ENCODE measurements at regions not wholly inside any gene's neighbourhood (a gene's known extent, or its start where the extent isn't known, plus 50 kb on each side); places are given as distances from the start of the nearest gene placed in this dataset.

- TF ChIP-seq ZNF565 (CRISPR knock-in tag; conservative IDR thresholded peaks at IDR 0.05; ENCODE audit: low read depth) (no peak), TOX (CRISPR knock-in tag; IDR thresholded peaks at IDR 0.05; ENCODE audit: borderline replicate concordance) (no peak), SNAI2 (CRISPR knock-in tag; IDR thresholded peaks at IDR 0.05) (no peak), TSHZ2 (CRISPR knock-in tag; IDR thresholded peaks at IDR 0.05) (no peak), ZC3H10 (CRISPR knock-in tag; IDR thresholded peaks at IDR 0.05) (no peak), ZFP30 (CRISPR knock-in tag; IDR thresholded peaks at IDR 0.05) (no peak), PPARA (CRISPR knock-in tag; IDR thresholded peaks at IDR 0.05; ENCODE audit: borderline replicate concordance) (no peak), ZNF8 (CRISPR knock-in tag; IDR thresholded peaks at IDR 0.05) (no peak), ESRRG (CRISPR knock-in tag; IDR thresholded peaks at IDR 0.05) (no peak), ZNF70 (CRISPR knock-in tag; IDR thresholded peaks at IDR 0.05) (no peak), TCF4 (CRISPR knock-in tag; IDR thresholded peaks at IDR 0.05; ENCODE audit: borderline replicate concordance) (no peak), OSR1 (CRISPR knock-in tag; IDR thresholded peaks at IDR 0.05) (no peak), CREB5 (CRISPR knock-in tag; IDR thresholded peaks at IDR 0.05; ENCODE audit: low read depth) (no peak), RARB (CRISPR knock-in tag; IDR thresholded peaks at IDR 0.05) (no peak), CSDC2 (CRISPR knock-in tag; IDR thresholded peaks at IDR 0.05) (no peak)
- TF ChIP-seq, protein P1, sequence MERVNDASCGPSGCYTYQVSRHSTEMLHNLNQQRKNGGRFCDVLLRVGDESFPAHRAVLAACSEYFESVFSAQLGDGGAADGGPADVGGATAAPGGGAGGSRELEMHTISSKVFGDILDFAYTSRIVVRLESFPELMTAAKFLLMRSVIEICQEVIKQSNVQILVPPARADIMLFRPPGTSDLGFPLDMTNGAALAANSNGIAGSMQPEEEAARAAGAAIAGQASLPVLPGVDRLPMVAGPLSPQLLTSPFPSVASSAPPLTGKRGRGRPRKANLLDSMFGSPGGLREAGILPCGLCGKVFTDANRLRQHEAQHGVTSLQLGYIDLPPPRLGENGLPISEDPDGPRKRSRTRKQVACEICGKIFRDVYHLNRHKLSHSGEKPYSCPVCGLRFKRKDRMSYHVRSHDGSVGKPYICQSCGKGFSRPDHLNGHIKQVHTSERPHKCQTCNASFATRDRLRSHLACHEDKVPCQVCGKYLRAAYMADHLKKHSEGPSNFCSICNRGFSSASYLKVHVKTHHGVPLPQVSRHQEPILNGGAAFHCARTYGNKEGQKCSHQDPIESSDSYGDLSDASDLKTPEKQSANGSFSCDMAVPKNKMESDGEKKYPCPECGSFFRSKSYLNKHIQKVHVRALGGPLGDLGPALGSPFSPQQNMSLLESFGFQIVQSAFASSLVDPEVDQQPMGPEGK (CRISPR knock-in tag; IDR thresholded peaks at IDR 0.05; ENCODE audit: borderline replicate concordance), result no peak
- TF ChIP-seq, protein P2, sequence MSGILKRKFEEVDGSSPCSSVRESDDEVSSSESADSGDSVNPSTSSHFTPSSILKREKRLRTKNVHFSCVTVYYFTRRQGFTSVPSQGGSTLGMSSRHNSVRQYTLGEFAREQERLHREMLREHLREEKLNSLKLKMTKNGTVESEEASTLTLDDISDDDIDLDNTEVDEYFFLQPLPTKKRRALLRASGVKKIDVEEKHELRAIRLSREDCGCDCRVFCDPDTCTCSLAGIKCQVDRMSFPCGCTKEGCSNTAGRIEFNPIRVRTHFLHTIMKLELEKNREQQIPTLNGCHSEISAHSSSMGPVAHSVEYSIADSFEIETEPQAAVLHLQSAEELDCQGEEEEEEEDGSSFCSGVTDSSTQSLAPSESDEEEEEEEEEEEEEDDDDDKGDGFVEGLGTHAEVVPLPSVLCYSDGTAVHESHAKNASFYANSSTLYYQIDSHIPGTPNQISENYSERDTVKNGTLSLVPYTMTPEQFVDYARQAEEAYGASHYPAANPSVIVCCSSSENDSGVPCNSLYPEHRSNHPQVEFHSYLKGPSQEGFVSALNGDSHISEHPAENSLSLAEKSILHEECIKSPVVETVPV (CRISPR knock-in tag; IDR thresholded peaks at IDR 0.05), result no peak
- no peak for ATAC-seq
These were observed 499.0 kb upstream of the SULF2 start for GRCh38 chr20:48284315-48284714.

DNA sequence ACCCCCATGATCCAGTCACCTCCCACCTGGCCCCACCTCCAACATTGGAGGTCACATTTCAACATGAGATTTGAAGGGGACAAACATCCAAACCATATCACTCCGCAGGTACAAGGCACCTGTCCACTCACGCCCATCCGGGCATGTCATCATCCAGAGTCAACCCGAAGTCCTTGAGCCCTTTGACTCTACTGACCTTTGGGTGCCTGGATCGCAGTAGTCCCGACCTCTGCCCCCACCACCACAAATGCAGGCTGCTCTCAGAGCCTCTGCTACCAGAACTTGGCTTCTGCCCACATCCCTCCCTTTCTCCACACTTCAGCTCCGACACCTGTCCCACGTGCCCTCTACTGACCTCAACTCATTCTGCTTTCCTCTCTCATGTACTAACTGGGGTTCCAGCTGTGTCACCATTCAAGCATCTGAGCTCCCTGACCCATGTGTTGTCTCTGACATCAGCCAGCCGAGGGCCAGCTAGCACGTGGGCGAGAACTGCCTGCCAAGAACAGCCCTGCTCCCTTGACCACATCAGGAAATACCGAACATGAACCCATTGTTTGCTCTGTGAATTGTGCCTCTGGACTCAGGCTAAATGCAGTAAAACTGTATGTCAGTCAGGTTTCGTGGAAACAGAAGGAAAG is 498.3 kb upstream of the SULF2 start:
- TF ChIP-seq CSDC2 (CRISPR knock-in tag; IDR thresholded peaks at IDR 0.05) (no peak), RARB (CRISPR knock-in tag; IDR thresholded peaks at IDR 0.05) (no peak), ZNF8 (CRISPR knock-in tag; IDR thresholded peaks at IDR 0.05) (no peak), TOX (CRISPR knock-in tag; IDR thresholded peaks at IDR 0.05; ENCODE audit: borderline replicate concordance) (no peak), ZNF70 (CRISPR knock-in tag; IDR thresholded peaks at IDR 0.05) (no peak), ESRRG (CRISPR knock-in tag; IDR thresholded peaks at IDR 0.05) (no peak), TSHZ2 (CRISPR knock-in tag; IDR thresholded peaks at IDR 0.05) (no peak), ARNTL (CRISPR knock-in tag; IDR thresholded peaks at IDR 0.05; ENCODE audit: borderline replicate concordance, low read depth) (no peak), ZNF565 (CRISPR knock-in tag; conservative IDR thresholded peaks at IDR 0.05; ENCODE audit: low read depth) (no peak), PPARA (CRISPR knock-in tag; IDR thresholded peaks at IDR 0.05; ENCODE audit: borderline replicate concordance) (no peak), ISL1 (CRISPR knock-in tag; IDR thresholded peaks at IDR 0.05) (no peak), ZFP30 (CRISPR knock-in tag; IDR thresholded peaks at IDR 0.05) (no peak), BACH2 (CRISPR knock-in tag; IDR thresholded peaks at IDR 0.05; ENCODE audit: borderline replicate concordance) (no peak), TCF4 (CRISPR knock-in tag; IDR thresholded peaks at IDR 0.05; ENCODE audit: borderline replicate concordance) (no peak), ZFP3 (CRISPR knock-in tag; IDR thresholded peaks at IDR 0.05) (no peak), CREB5 (CRISPR knock-in tag; IDR thresholded peaks at IDR 0.05; ENCODE audit: low read depth) (no peak)
- TF ChIP-seq, protein P2 (CRISPR knock-in tag; IDR thresholded peaks at IDR 0.05), result no peak
- TF ChIP-seq, protein P3, sequence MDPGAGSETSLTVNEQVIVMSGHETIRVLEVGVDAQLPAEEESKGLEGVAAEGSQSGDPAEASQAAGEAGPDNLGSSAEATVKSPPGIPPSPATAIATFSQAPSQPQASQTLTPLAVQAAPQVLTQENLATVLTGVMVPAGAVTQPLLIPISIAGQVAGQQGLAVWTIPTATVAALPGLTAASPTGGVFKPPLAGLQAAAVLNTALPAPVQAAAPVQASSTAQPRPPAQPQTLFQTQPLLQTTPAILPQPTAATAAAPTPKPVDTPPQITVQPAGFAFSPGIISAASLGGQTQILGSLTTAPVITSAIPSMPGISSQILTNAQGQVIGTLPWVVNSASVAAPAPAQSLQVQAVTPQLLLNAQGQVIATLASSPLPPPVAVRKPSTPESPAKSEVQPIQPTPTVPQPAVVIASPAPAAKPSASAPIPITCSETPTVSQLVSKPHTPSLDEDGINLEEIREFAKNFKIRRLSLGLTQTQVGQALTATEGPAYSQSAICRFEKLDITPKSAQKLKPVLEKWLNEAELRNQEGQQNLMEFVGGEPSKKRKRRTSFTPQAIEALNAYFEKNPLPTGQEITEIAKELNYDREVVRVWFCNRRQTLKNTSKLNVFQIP (CRISPR knock-in tag; IDR thresholded peaks at IDR 0.05; ENCODE audit: borderline replicate concordance, low read depth), result no peak
- ATAC-seq, result no peak; the same call in 2 of the 3 replicates

Data from SK-N-SH treated with all-trans-retinoic acid at 6 μM for 48 hours (cell line).